PC-9 (cell line): ENCODE measurements at regions not wholly inside any gene's neighbourhood (a gene's known extent, or its start where the extent isn't known, plus 50 kb on each side); places are given as distances from the start of the nearest gene placed in this dataset.

Experiments
- BruUV-seq: library from RNA; stranded (reverse); fragments of 400-500 nt; replicated peaks from 2 replicates; lab custom pipeline; 2021; lab: Mats Ljungman, UMichigan
- CTCF ChIA-PET: fragments of 300-600 bp; sonication (Branson Sonifier 250); formaldehyde crosslinking; loops from one replicate; lab custom pipeline; 2022; ENCODE audit warnings: antibody characterized with exemption; lab: Charles Lee
- POLR2A ChIA-PET: fragments of 300-600 bp; sonication (Branson Sonifier 250); formaldehyde crosslinking; loops from one replicate; lab custom pipeline; 2022; ENCODE audit warnings: antibody characterized with exemption; ENCODE audit not compliant: unreplicated experiment; lab: Charles Lee
- DNase-seq, 2 experiments: peaks; one replicate each; pipeline versions ENCODE4 v3.0.0 to v3.0.0-alpha.2; 2015 to 2022; ENCODE audit warnings: mixed read lengths in 1 of 2
- H2AFZ ChIP-seq: fragments of 200-600 bp; sonication (generic); 2 replicates; pipeline ENCODE4 v1.8.1; 2017; ENCODE audit warnings: antibody characterized with exemption
- H3F3A ChIP-seq: fragments of 200-600 bp; sonication (generic); 2 replicates; pipeline ENCODE4 v1.8.1; 2017; ENCODE audit warnings: antibody characterized with exemption, mild to moderate bottlenecking, low read depth; ENCODE audit not compliant: insufficient read depth
- H3K27ac ChIP-seq: fragments of 200-600 bp; sonication (generic); 2 replicates; pipeline ENCODE4 v1.6.1; 2016; ENCODE audit warnings: mixed run types
- H3K27me3 ChIP-seq: fragments of 200-600 bp; sonication (generic); 2 replicates; pipeline ENCODE4 v1.6.1; 2016; ENCODE audit warnings: low read depth, mixed run types; ENCODE audit not compliant: insufficient read depth
- H3K36me3 ChIP-seq: fragments of 200-600 bp; sonication (generic); 2 replicates; pipeline ENCODE4 v1.6.1; 2016; ENCODE audit warnings: low read depth, mixed run types
- H3K4me1 ChIP-seq: fragments of 200-600 bp; sonication (generic); replicated peaks from 2 replicates; pipeline ENCODE4 v1.6.1; 2016; ENCODE audit warnings: mixed run types; ENCODE audit not compliant: insufficient read depth
- H3K4me2 ChIP-seq: fragments of 200-600 bp; sonication (generic); 2 replicates; pipeline ENCODE4 v1.6.1; 2017; ENCODE audit warnings: mixed run types
- H3K4me3 ChIP-seq: fragments of 200-600 bp; sonication (generic); 2 replicates; pipeline ENCODE4 v1.6.1; 2016; ENCODE audit warnings: mixed run types
- H3K79me2 ChIP-seq: fragments of 200-600 bp; sonication (generic); 2 replicates; pipeline ENCODE4 v1.6.1; 2017; ENCODE audit warnings: low read depth, mixed run types
- H3K9me2 ChIP-seq: fragments of 200-600 bp; sonication (generic); 2 replicates; pipeline ENCODE4 v1.8.1; 2017; ENCODE audit warnings: mild to moderate bottlenecking; ENCODE audit not compliant: insufficient read depth
- H3K9me3 ChIP-seq: fragments of 200-600 bp; sonication (generic); 2 replicates; pipeline ENCODE4 v1.8.1; 2016; ENCODE audit warnings: low read depth; ENCODE audit not compliant: insufficient read depth
- H4K20me1 ChIP-seq: fragments of 200-600 bp; sonication (generic); 2 replicates; pipeline ENCODE4 v1.8.1; 2017; ENCODE audit not compliant: insufficient read depth
- CTCF ChIP-seq: fragments of 200-600 bp; sonication (generic); conservative IDR thresholded peaks from 2 replicates; pipeline ENCODE4 v1.6.1; 2017; ENCODE audit warnings: mixed run types, antibody characterized with exemption, mild to moderate bottlenecking, moderate library complexity
- EZH2 ChIP-seq: fragments of 200-600 bp; sonication (generic); IDR thresholded peaks from 2 replicates; pipeline ENCODE4 v1.8.0; 2017; ENCODE audit warnings: antibody characterized with exemption, low read depth
- intact Hi-C: fragments of 100-400 bp; cut with micrococcal nuclease; formaldehyde crosslinking; loops from one replicate; pipeline ENCODE4 v1.10.0; 2022; ENCODE audit not compliant: unreplicated experiment

DNA sequence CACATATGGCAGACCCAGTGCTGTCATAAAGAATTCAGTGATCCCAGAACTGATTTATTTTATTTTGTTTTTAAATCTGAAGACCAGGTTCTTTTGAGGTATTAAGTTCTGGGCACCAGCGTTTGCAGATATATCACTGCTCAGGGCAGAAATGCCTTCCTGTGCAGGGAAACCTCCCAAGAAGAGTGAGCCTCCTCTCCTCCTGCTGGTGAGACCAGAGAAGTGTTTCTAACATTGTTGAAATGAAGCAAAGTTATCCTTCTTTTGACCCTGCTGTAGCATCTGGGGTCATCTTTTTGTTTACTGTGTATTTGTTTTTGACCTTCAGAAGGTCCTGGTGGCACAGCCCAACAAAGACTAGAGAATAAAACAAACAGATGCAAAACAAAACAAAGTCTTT, 94.0 kb downstream of the AQP4 start:
- Histone ChIP-seq H2AFZ (no peak overlapping the region), H3K4me3 (no peak overlapping the region), H4K20me1 (no peaks in the 10 kb centered on the region), H3K79me2 (no peaks in the 10 kb centered on the region), H3F3A (no peaks in the 10 kb centered on the region), H3K36me3 (no peaks in the 10 kb centered on the region), H3K27me3 (no peaks in the 10 kb centered on the region), H3K9me3 (no peaks in the 10 kb centered on the region), H3K4me2 (no peak overlapping the region), H3K27ac (no peak overlapping the region), H3K9me2 (no peaks in the 10 kb centered on the region), H3K4me1 (no peaks in the 10 kb centered on the region)
- ChIA-PET CTCF (no interaction called here), POLR2A (no interaction called here)
- no peak for DNase-seq
- TF ChIP-seq EZH2 (no peak), CTCF (0 out of 2 replicates have a peak, but pooled peaks have one; percentile 27)
- BruUV-seq = no TSS peak
- intact Hi-C loops = no loop called here

DNA sequence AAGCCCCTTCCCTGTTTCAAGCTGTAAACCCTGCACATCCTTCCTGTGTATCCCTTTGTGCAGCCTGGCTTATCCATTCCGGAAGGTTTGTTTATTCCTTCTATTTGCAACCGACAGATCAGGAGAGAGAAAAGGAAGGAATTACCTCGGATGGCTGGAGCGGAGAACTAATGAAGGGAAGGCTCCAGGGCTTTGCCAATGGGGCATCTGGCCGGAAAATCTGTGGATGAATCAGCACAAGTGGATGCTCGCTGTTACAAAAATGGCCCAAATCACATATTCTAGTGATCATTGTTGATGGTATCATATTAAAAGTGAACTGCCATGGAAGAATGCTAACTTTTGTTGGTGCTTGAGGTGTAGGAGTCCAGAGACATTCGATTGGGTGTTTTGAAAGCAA, 97.1 kb downstream of the AQP4 start:
- Histone ChIP-seq H2AFZ (no peak overlapping the region), H4K20me1 (no peaks in the 10 kb centered on the region), H3K27ac (no peak overlapping the region), H3K4me2 (no peak overlapping the region), H3K27me3 (no peaks in the 10 kb centered on the region), H3K79me2 (no peaks in the 10 kb centered on the region), H3K4me3 (no peak overlapping the region), H3K4me1 (no peaks in the 10 kb centered on the region), H3K9me2 (no peaks in the 10 kb centered on the region), H3K36me3 (no peaks in the 10 kb centered on the region), H3K9me3 (no peaks in the 10 kb centered on the region), H3F3A (no peaks in the 10 kb centered on the region)
- CTCF ChIA-PET = no interaction called here
- POLR2A ChIA-PET = no interaction called here
- no TSS peak for BruUV-seq
- no peak for DNase-seq
- intact Hi-C loops = no loop called here
- TF ChIP-seq CTCF (no peak), EZH2 (no peak)

DNA sequence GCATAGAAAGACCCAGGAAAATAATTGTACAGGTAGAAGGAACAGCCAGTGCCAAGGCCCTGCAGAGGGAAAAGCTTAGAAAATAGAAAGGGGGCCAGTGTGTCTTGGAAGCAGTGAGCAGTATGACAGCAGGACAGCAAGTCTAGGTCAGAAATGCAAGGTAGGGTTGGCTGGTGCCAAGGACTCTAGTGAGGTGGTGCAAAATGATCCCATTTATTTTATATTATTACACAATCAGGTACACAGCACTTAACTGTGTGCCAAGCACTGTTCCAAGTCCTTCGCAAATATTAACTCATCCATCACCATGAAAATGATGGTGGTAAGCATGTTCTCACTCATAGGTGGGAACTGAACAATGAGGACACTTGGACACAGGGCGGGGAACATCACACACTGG, 100.0 kb downstream of the AQP4 start:
- H3K9me3 ChIP-seq = no peaks in the 10 kb centered on the region
- H3K36me3 ChIP-seq = no peaks in the 10 kb centered on the region
- no peak for TF ChIP-seq EZH2
- TF ChIP-seq CTCF = no peak
- H3K4me1 ChIP-seq = no peaks in the 10 kb centered on the region
- no peak overlapping the region for H2AFZ ChIP-seq
- H3K4me3 ChIP-seq = no peak overlapping the region
- no peak overlapping the region for H3K4me2 ChIP-seq
- intact Hi-C loops = no loop called here
- H3F3A ChIP-seq = no peaks in the 10 kb centered on the region
- H4K20me1 ChIP-seq = no peaks in the 10 kb centered on the region
- no peaks in the 10 kb centered on the region for H3K27me3 ChIP-seq
- H3K27ac ChIP-seq = no peak overlapping the region
- BruUV-seq = no TSS peak
- H3K9me2 ChIP-seq = no peaks in the 10 kb centered on the region
- POLR2A ChIA-PET = no interaction called here
- DNase-seq = no peak
- CTCF ChIA-PET = no interaction called here
- no peaks in the 10 kb centered on the region for H3K79me2 ChIP-seq
